ENCODE measurements at regions not wholly inside any gene's neighbourhood (a gene's known extent, or its start where the extent isn't known, plus 50 kb on each side); places are given as distances from the start of the nearest gene placed in this dataset.

- TF ChIP-seq CTCF (conservative IDR thresholded peaks at IDR 0.05) = no peak
- H3K36me3 Mint-ChIP-seq (ENCODE audit: low read depth) = no peaks in the 10 kb centered on the region
- no peaks in the 10 kb centered on the region for H3K9me3 Mint-ChIP-seq
- no peak for DNase-seq (ENCODE audit: low read depth, low spot score)
- no peak overlapping the region for H3K4me3 Mint-ChIP-seq
- H3K27me3 Mint-ChIP-seq (ENCODE audit: low read depth) = peaks cover 8% of the 10 kb centered on the region
- no peaks in the 10 kb centered on the region for H3K4me1 Mint-ChIP-seq
- no peak overlapping the region for H3K27ac Mint-ChIP-seq (ENCODE audit: unreplicated experiment)
These were observed 524.1 kb downstream of the MIAT start for GRCh38 chr22:27181537-27181936.

- Mint-ChIP-seq H3K36me3 (ENCODE audit: low read depth) (no peaks in the 10 kb centered on the region), H3K27ac (ENCODE audit: unreplicated experiment) (no peak overlapping the region), H3K27me3 (ENCODE audit: low read depth) (no peaks in the 10 kb centered on the region), H3K4me1 (no peaks in the 10 kb centered on the region), H3K4me3 (no peak overlapping the region), H3K9me3 (no peaks in the 10 kb centered on the region)
- TF ChIP-seq CTCF (conservative IDR thresholded peaks at IDR 0.05) = no peak
- no peak for DNase-seq (ENCODE audit: low read depth, low spot score)
These were observed 526.1 kb downstream of the MIAT start for GRCh38 chr22:27183474-27183873.

GRCh38 chr22:27185099-27185709 is 527.8 kb downstream of the MIAT start:
- Mint-ChIP-seq H3K36me3 (ENCODE audit: low read depth) (no peaks in the 10 kb centered on the region), H3K4me1 (no peaks in the 10 kb centered on the region), H3K9me3 (no peaks in the 10 kb centered on the region), H3K27me3 (ENCODE audit: low read depth) (no peaks in the 10 kb centered on the region), H3K27ac (ENCODE audit: unreplicated experiment) (no peak overlapping the region), H3K4me3 (no peak overlapping the region)
- no peak for TF ChIP-seq CTCF (conservative IDR thresholded peaks at IDR 0.05)
- DNase-seq (ENCODE audit: low read depth, low spot score) = no peak

GRCh38 chr22:27185760-27186302 is 528.4 kb downstream of the MIAT start:
- no peaks in the 10 kb centered on the region for H3K27me3 Mint-ChIP-seq (ENCODE audit: low read depth)
- peaks cover 2% of the 10 kb centered on the region for H3K9me3 Mint-ChIP-seq
- H3K4me3 Mint-ChIP-seq = no peak overlapping the region
- H3K4me1 Mint-ChIP-seq = no peaks in the 10 kb centered on the region
- H3K36me3 Mint-ChIP-seq (ENCODE audit: low read depth) = no peaks in the 10 kb centered on the region
- no peak overlapping the region for H3K27ac Mint-ChIP-seq (ENCODE audit: unreplicated experiment)
- DNase-seq (ENCODE audit: low read depth, low spot score) = no peak
- no peak for TF ChIP-seq CTCF (conservative IDR thresholded peaks at IDR 0.05)

- DNase-seq (ENCODE audit: low read depth, low spot score) = no peak
- H3K36me3 Mint-ChIP-seq (ENCODE audit: low read depth) = no peaks in the 10 kb centered on the region
- H3K27me3 Mint-ChIP-seq (ENCODE audit: low read depth) = no peaks in the 10 kb centered on the region
These were observed 529.3 kb downstream of the MIAT start for GRCh38 chr22:27186643-27187042.

More at GRCh38 chr22:27186643-27187042, 529.3 kb downstream of the MIAT start:
- no peak for TF ChIP-seq CTCF (conservative IDR thresholded peaks at IDR 0.05)
- Mint-ChIP-seq H3K9me3 (peaks cover 5% of the 10 kb centered on the region), H3K4me1 (no peaks in the 10 kb centered on the region), H3K27ac (ENCODE audit: unreplicated experiment) (no peak overlapping the region), H3K4me3 (no peak overlapping the region)
